GM23338 (cell line): ENCODE measurements at regions not wholly inside any gene's neighbourhood (a gene's known extent, or its start where the extent isn't known, plus 50 kb on each side); places are given as distances from the start of the nearest gene placed in this dataset.

Experiments
- ATAC-seq: fragments of 200-7000 bp; cut with Tn5 transposase; 3 replicates; pipeline ENCODE4 v1.9.1; 2020
- DNase-seq: peaks from one replicate; pipeline ENCODE4 v3.0.0-alpha.2; 2015; ENCODE audit warnings: low spot score
- H2AFZ ChIP-seq: fragments of 200-600 bp; sonication (generic); 2 replicates; pipeline ENCODE4 v1.8.0; 2016; ENCODE audit warnings: antibody characterized with exemption, mild to moderate bottlenecking, moderate library complexity
- H3F3A ChIP-seq: fragments of 200-600 bp; sonication (generic); replicated peaks from 2 replicates; pipeline ENCODE4 v1.8.0; 2017; ENCODE audit warnings: antibody characterized with exemption, mixed run types, low read depth
- H3K27ac ChIP-seq: fragments of 200-600 bp; sonication (generic); 2 replicates; pipeline ENCODE4 v1.6.1; 2016; ENCODE audit warnings: low read depth
- H3K27me3 ChIP-seq: fragments of 200-600 bp; sonication (generic); 2 replicates; pipeline ENCODE4 v1.8.0; 2016; ENCODE audit warnings: mild to moderate bottlenecking, mixed run types, moderate library complexity; ENCODE audit not compliant: insufficient read depth
- H3K36me3 ChIP-seq: fragments of 200-600 bp; sonication (generic); 2 replicates; pipeline ENCODE4 v1.8.0; 2016; ENCODE audit warnings: mild to moderate bottlenecking; ENCODE audit not compliant: insufficient read depth
- H3K4me1 ChIP-seq: fragments of 200-600 bp; sonication (generic); 2 replicates; pipeline ENCODE4 v1.8.0; 2016; ENCODE audit warnings: mild to moderate bottlenecking, moderate library complexity; ENCODE audit not compliant: insufficient read depth
- H3K4me2 ChIP-seq: fragments of 200-600 bp; sonication (generic); 2 replicates; pipeline ENCODE4 v1.7.1; 2017; ENCODE audit warnings: mixed run types
- H3K4me3 ChIP-seq: fragments of 200-600 bp; sonication (generic); 2 replicates; pipeline ENCODE4 v1.6.1; 2016; ENCODE audit warnings: mixed run types
- H3K79me2 ChIP-seq: fragments of 200-600 bp; sonication (generic); replicated peaks from 2 replicates; pipeline ENCODE4 v1.8.0; 2017; ENCODE audit warnings: mild to moderate bottlenecking; ENCODE audit not compliant: insufficient read depth
- H3K9me2 ChIP-seq: fragments of 200-600 bp; sonication (generic); 2 replicates; pipeline ENCODE4 v1.8.0; 2017; ENCODE audit not compliant: insufficient read depth
- H4K20me1 ChIP-seq: fragments of 200-600 bp; sonication (generic); replicated peaks from 2 replicates; pipeline ENCODE4 v1.8.0; 2017; ENCODE audit warnings: mild to moderate bottlenecking; ENCODE audit not compliant: insufficient read depth
- H3K27ac Mint-ChIP-seq: 2 replicates; pipeline ENCODE4 v1.8.0; 2020; ENCODE audit warnings: inconsistent platforms, mild to moderate bottlenecking, moderate library complexity, mixed read lengths
- H3K27me3 Mint-ChIP-seq: 3 replicates; pipeline ENCODE4 v1.8.0; 2022; ENCODE audit warnings: low read depth, mild to moderate bottlenecking, moderate library complexity, mixed read lengths, inconsistent platforms; ENCODE audit not compliant: insufficient read depth, poor library complexity
- H3K36me3 Mint-ChIP-seq: 3 replicates; pipeline ENCODE4 v1.8.0; 2021; ENCODE audit warnings: low read depth, mild to moderate bottlenecking, inconsistent platforms, moderate library complexity, mixed read lengths
- H3K4me1 Mint-ChIP-seq: 3 replicates; pipeline ENCODE4 v1.8.0; 2020; ENCODE audit warnings: mild to moderate bottlenecking, inconsistent platforms, mixed read lengths
- H3K4me3 Mint-ChIP-seq: 3 replicates; pipeline ENCODE4 v1.8.0; 2021; ENCODE audit warnings: moderate library complexity, mild to moderate bottlenecking, inconsistent platforms, mixed read lengths
- H3K9me3 Mint-ChIP-seq: 3 replicates; pipeline ENCODE4 v1.8.0; 2020; ENCODE audit warnings: moderate library complexity, mild to moderate bottlenecking, inconsistent platforms, mixed read lengths
- CTCF ChIP-seq, 2 experiments: fragments of 200-600 bp in 1 of 2; sonication (generic) in 1 of 2; conservative IDR thresholded peaks; 2 replicates each; pipeline versions ENCODE4 v1.5.1 to v1.6.1; 2016 to 2017; ENCODE audit warnings: antibody characterized with exemption in 2 of 2, low read depth in 2 of 2, mild to moderate bottlenecking in 2 of 2, moderate library complexity in 1 of 2
- ETS1 ChIP-seq: IDR thresholded peaks from 2 replicates; pipeline ENCODE4 v1.6.1; 2016; ENCODE audit warnings: antibody characterized with exemption
- EZH2 ChIP-seq: fragments of 200-600 bp; sonication (generic); IDR thresholded peaks from one replicate; pipeline ENCODE4 v1.8.0; 2017; ENCODE audit warnings: antibody characterized with exemption, mild to moderate bottlenecking, low read depth; ENCODE audit not compliant: unreplicated experiment
- EZH2phosphoT487 ChIP-seq: fragments of 200-600 bp; sonication (generic); IDR thresholded peaks from one replicate; pipeline ENCODE4 v1.8.1; 2018; ENCODE audit warnings: antibody characterized with exemption; ENCODE audit not compliant: unreplicated experiment
- REST ChIP-seq: IDR thresholded peaks from one replicate; pipeline ENCODE4 v1.6.1; 2018; ENCODE audit warnings: antibody characterized with exemption; ENCODE audit not compliant: unreplicated experiment
- STAT1 ChIP-seq: IDR thresholded peaks from one replicate; pipeline ENCODE4 v1.6.1; 2016; ENCODE audit warnings: antibody characterized with exemption; ENCODE audit not compliant: unreplicated experiment
- ZNF114 ChIP-seq: fragments of 250-450 bp; sonication (Bioruptor Pico); IDR thresholded peaks from 2 replicates; pipeline ENCODE4 v1.5.0; 2020; ENCODE audit warnings: mild to moderate bottlenecking, moderate library complexity
- ZNF331 ChIP-seq: fragments of 250-450 bp; sonication (Bioruptor Pico); IDR thresholded peaks from 2 replicates; pipeline ENCODE4 v1.5.0; 2020; ENCODE audit warnings: low read depth, mild to moderate bottlenecking, moderate library complexity
- ZNF462 ChIP-seq: fragments of 250-450 bp; sonication (Bioruptor Pico); IDR thresholded peaks from 2 replicates; pipeline ENCODE4 v1.5.0; 2020; ENCODE audit warnings: mild to moderate bottlenecking, moderate library complexity

- no peaks in the 10 kb centered on the region for H3K27me3 ChIP-seq
- H3K4me2 ChIP-seq, result no peak overlapping the region
- H3K4me1 ChIP-seq, result no peaks in the 10 kb centered on the region
- no peak overlapping the region for H2AFZ ChIP-seq
- no peak overlapping the region for H3K27ac Mint-ChIP-seq
- H3F3A ChIP-seq, result no peaks in the 10 kb centered on the region
- no peak overlapping the region for H3K4me3 Mint-ChIP-seq
- H4K20me1 ChIP-seq, result no peaks in the 10 kb centered on the region
- ATAC-seq, result no peak
- H3K27me3 Mint-ChIP-seq, result no peaks in the 10 kb centered on the region
- no peaks in the 10 kb centered on the region for H3K9me2 ChIP-seq
- H3K9me3 Mint-ChIP-seq, result no peaks in the 10 kb centered on the region; the same call in 2 of the 3 replicates
- no peaks in the 10 kb centered on the region for H3K36me3 ChIP-seq
- H3K27ac ChIP-seq, result no peak overlapping the region
- DNase-seq, result no peak
- no peak overlapping the region for H3K4me3 ChIP-seq
- H3K4me1 Mint-ChIP-seq, result peaks cover 2% of the 10 kb centered on the region; the same call in 2 of the 3 replicates
- TF ChIP-seq ZNF331 (CRISPR knock-in tag) (no peak), STAT1 (no peak), CTCF (conservative IDR thresholded peaks at IDR 0.05; ENCODE audit: low read depth in 2 of 2) (no peak), ETS1 (no peak), REST (no peak), EZH2phosphoT487 (no peak), EZH2 (no peak), ZNF114 (CRISPR knock-in tag) (no peak), ZNF462 (no peak)
- no peaks in the 10 kb centered on the region for H3K79me2 ChIP-seq
- no peaks in the 10 kb centered on the region; the same call in 2 of the 3 replicates for H3K36me3 Mint-ChIP-seq
Observed at GRCh38 chr2:35931115-35931514, 424.5 kb upstream of the CRIM1 start.
